Trophoblast cell (in vitro differentiated cells and primary cell): ENCODE measurements at regions not wholly inside any gene's neighbourhood (a gene's known extent, or its start where the extent isn't known, plus 50 kb on each side); places are given as distances from the start of the nearest gene placed in this dataset.
"Not testable (repeated sequence)": the region's sequence is repeated elsewhere in the genome, so short reads cannot be mapped to it uniquely, and the experiment has no call there.

Experiments
- DNase-seq, 2 donors: peaks; one replicate each; pipeline ENCODE4 v3.0.0-alpha.2; 2016
- H2AFZ ChIP-seq: 2 replicates; pipeline ENCODE4 v1.6.1; 2013; ENCODE audit warnings: low read length, moderate library complexity, mild to moderate bottlenecking; ENCODE audit not compliant: insufficient read depth, poor library complexity
- H2AK5ac ChIP-seq: 2 replicates; pipeline ENCODE4 v1.6.1; 2013; ENCODE audit warnings: mild to moderate bottlenecking, low read length
- H2BK120ac ChIP-seq: 2 replicates; pipeline ENCODE4 v1.6.1; 2013; ENCODE audit warnings: low read length, mild to moderate bottlenecking, moderate library complexity; ENCODE audit not compliant: insufficient read depth, poor library complexity
- H2BK12ac ChIP-seq: 2 replicates; pipeline ENCODE4 v1.6.1; 2013; ENCODE audit warnings: mild to moderate bottlenecking, low read length, moderate library complexity
- H2BK5ac ChIP-seq: 2 replicates; pipeline ENCODE4 v1.6.1; 2013; ENCODE audit warnings: low read length, low read depth, moderate library complexity, mild to moderate bottlenecking; ENCODE audit not compliant: poor library complexity
- H3K14ac ChIP-seq: 2 replicates; pipeline ENCODE4 v1.6.1; 2013; ENCODE audit warnings: mild to moderate bottlenecking, low read length
- H3K18ac ChIP-seq: 2 replicates; pipeline ENCODE4 v1.6.1; 2013; ENCODE audit warnings: mild to moderate bottlenecking, low read length
- H3K23ac ChIP-seq: 2 replicates; pipeline ENCODE4 v1.6.1; 2013; ENCODE audit warnings: low read length
- H3K27ac ChIP-seq: 2 replicates; pipeline ENCODE4 v1.5.1; 2013; ENCODE audit warnings: low read depth, mild to moderate bottlenecking, inconsistent platforms, low read length, moderate library complexity
- H3K27me3 ChIP-seq: 2 replicates; pipeline ENCODE4 v1.6.1; 2013; ENCODE audit warnings: inconsistent platforms, mild to moderate bottlenecking, low read length, moderate library complexity; ENCODE audit not compliant: insufficient read depth
- H3K36me3 ChIP-seq, 2 experiments: 1 replicate in 1 of 2; 2 replicates in 1 of 2; pipeline ENCODE4 v1.6.1; 2013; ENCODE audit warnings: low read length in 2 of 2, mild to moderate bottlenecking in 2 of 2, moderate library complexity in 1 of 2; ENCODE audit not compliant: insufficient read depth in 2 of 2, control insufficient read depth in 1 of 2
- H3K4ac ChIP-seq: 2 replicates; pipeline ENCODE4 v1.6.1; 2013; ENCODE audit warnings: low read depth, mild to moderate bottlenecking, low read length, moderate library complexity
- H3K4me1 ChIP-seq, 2 experiments: 1 replicate in 1 of 2; 2 replicates in 1 of 2; pipeline ENCODE4 v1.6.1; 2013; ENCODE audit warnings: low read length in 2 of 2, mild to moderate bottlenecking in 2 of 2, moderate library complexity in 1 of 2; ENCODE audit not compliant: insufficient read depth in 2 of 2, control insufficient read depth in 1 of 2
- H3K4me2 ChIP-seq: 2 replicates; pipeline ENCODE4 v1.6.1; 2013; ENCODE audit warnings: inconsistent platforms, mild to moderate bottlenecking, low read length, moderate library complexity
- H3K4me3 ChIP-seq: 2 replicates; pipeline ENCODE4 v1.5.1; 2013; ENCODE audit warnings: mild to moderate bottlenecking, low read depth, low read length, inconsistent platforms
- H3K79me1 ChIP-seq: one replicate; pipeline ENCODE4 v1.6.1; 2013; ENCODE audit warnings: low read length
- H3K79me2 ChIP-seq: 2 replicates; pipeline ENCODE4 v1.6.1; 2013; ENCODE audit warnings: low read length, mild to moderate bottlenecking; ENCODE audit not compliant: control insufficient read depth, insufficient read depth, poor library complexity
- H3K9ac ChIP-seq: 2 replicates; pipeline ENCODE4 v1.6.1; 2013; ENCODE audit warnings: mild to moderate bottlenecking, low read length
- H3K9me3 ChIP-seq: 2 replicates; pipeline ENCODE4 v1.6.1; 2013; ENCODE audit warnings: low read depth, mild to moderate bottlenecking, control low read depth, inconsistent platforms, low read length; ENCODE audit not compliant: insufficient read depth
- H4K12ac ChIP-seq: 2 replicates; pipeline ENCODE4 v1.6.1; 2013; ENCODE audit warnings: low read depth, mild to moderate bottlenecking, low read length, moderate library complexity
- H4K8ac ChIP-seq: 2 replicates; pipeline ENCODE4 v1.6.1; 2013; ENCODE audit warnings: low read depth, mild to moderate bottlenecking, low read length, moderate library complexity
- H4K91ac ChIP-seq: one replicate; pipeline ENCODE4 v1.6.1; 2013; ENCODE audit warnings: low read depth, mild to moderate bottlenecking, low read length, moderate library complexity
- WGBS: extraction: QIAGEN DNeasy Blood & Tissue Kit; methylation state at CpG from one replicate; pipeline ENCODE4 v1.1.7; 2013; ENCODE audit warnings: missing lambda C conversion rate; ENCODE audit not compliant: insufficient read length, insufficient coverage; ENCODE audit errors: extremely low coverage; 5-methylcytosine and 5-hydroxymethylcytosine counted together

DNA sequence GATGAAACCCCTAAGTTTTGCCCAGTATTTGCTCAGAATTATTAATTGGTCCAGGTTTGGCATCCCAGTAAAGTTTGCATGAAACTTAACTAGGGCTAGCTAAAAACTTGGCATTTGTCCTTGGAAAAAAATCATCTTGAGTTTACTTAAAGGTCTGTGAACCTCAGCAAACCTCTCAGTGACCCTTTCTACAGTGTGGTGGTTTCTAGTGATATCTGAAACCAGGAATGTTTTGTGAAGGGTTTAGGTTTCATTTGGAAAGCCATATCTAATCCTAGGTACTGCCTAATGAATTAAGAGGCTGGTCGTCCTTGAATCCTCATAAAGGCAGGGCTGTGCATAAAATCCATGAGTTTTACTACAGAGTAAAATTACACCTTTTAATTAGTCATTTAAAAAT, 218.5 kb upstream of the ANKRD50 start:
- H3K4me3 ChIP-seq: no peak overlapping the region
- H3K23ac ChIP-seq: no peak overlapping the region
- H2BK5ac ChIP-seq: no peak overlapping the region
- H3K79me1 ChIP-seq: no peaks in the 10 kb centered on the region
- no peak for DNase-seq
- no peaks in the 10 kb centered on the region for H3K4me1 ChIP-seq
- no peak overlapping the region for H2BK12ac ChIP-seq
- H3K27ac ChIP-seq: no peak overlapping the region
- no peak overlapping the region for H3K9ac ChIP-seq
- H3K9me3 ChIP-seq: peaks cover 2% of the 10 kb centered on the region
- no peak overlapping the region for H3K18ac ChIP-seq
- H3K36me3 ChIP-seq: no peaks in the 10 kb centered on the region
- H2AFZ ChIP-seq: no peak overlapping the region
- H4K8ac ChIP-seq: no peak overlapping the region
- no peaks in the 10 kb centered on the region for H3K79me2 ChIP-seq
- H4K12ac ChIP-seq: no peak overlapping the region
- no peak overlapping the region for H4K91ac ChIP-seq
- no peaks in the 10 kb centered on the region for H3K27me3 ChIP-seq
- H2AK5ac ChIP-seq: no peak overlapping the region
- H3K4me2 ChIP-seq: no peak overlapping the region
- no peak overlapping the region for H3K4ac ChIP-seq
- no CpG with 5 or more reads among the region's 1 CpG for WGBS
- H3K14ac ChIP-seq: no peak overlapping the region
- H2BK120ac ChIP-seq: no peak overlapping the region

GRCh38 chr4:124922748-124923147, 210.2 kb upstream of the ANKRD50 start:
- no CpG with 5 or more reads among the region's 12 CpGs for WGBS
- not testable (repeated sequence) for H4K8ac ChIP-seq, H3K4me2 ChIP-seq

DNA sequence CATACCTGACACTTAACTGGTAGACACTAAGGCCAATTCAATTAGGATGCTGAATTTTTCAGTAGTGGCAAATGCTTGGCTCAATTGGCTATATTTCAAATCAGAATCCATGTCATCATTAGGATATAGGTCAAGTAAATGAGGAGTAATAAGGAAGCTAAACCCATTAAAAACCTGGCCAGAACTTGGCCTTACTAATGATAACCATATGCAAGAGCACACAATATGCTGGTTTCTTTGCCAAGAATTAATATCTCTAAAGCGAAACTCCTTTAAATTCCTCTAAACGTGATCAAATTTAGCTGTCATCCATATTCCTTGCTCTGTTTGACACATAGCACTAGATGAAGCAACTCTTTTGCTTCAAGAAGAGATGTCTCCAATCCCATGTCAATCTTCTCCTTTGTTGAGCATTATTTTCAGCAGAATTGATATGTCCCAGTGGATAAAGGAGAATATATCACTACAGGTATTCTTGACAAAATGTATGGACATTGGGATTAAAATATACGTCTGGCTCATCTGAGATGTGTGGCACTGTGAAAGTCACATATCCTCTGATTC, 206.1 kb upstream of the ANKRD50 start:
- Histone ChIP-seq H4K91ac (no peak overlapping the region), H3K9ac (no peak overlapping the region), H2AK5ac (no peak overlapping the region), H4K12ac (no peak overlapping the region), H3K79me1 (peaks cover 3% of the 10 kb centered on the region), H2BK120ac (no peak overlapping the region), H3K14ac (no peak overlapping the region), H3K4me3 (no peak overlapping the region), H3K4me1 (no peaks in the 10 kb centered on the region), H3K18ac (no peak overlapping the region), H3K36me3 (no peaks in the 10 kb centered on the region), H3K23ac (no peak overlapping the region), H2AFZ (no peak overlapping the region), H4K8ac (no peak overlapping the region), H3K9me3 (no peaks in the 10 kb centered on the region), H3K4me2 (no peak overlapping the region), H3K4ac (no peak overlapping the region), H3K79me2 (no peaks in the 10 kb centered on the region), H3K27me3 (no peaks in the 10 kb centered on the region), H2BK12ac (no peak overlapping the region), H2BK5ac (no peak overlapping the region), H3K27ac (no peak overlapping the region)
- WGBS: no CpG with 5 or more reads among the region's 3 CpGs
- DNase-seq: no peak

More at GRCh38 chr4:124922748-124923147, 210.2 kb upstream of the ANKRD50 start:
- not testable (repeated sequence) for H2BK120ac ChIP-seq, H3K79me2 ChIP-seq, H3K79me1 ChIP-seq, H3K4me1 ChIP-seq, DNase-seq, H2AK5ac ChIP-seq, H3K9me3 ChIP-seq, H3K18ac ChIP-seq, H3K23ac ChIP-seq, H3K36me3 ChIP-seq, H4K12ac ChIP-seq, H3K27ac ChIP-seq, H3K14ac ChIP-seq, H2BK5ac ChIP-seq, H3K4me3 ChIP-seq, H3K4ac ChIP-seq, H4K91ac ChIP-seq, H2BK12ac ChIP-seq, H2AFZ ChIP-seq, H3K27me3 ChIP-seq, H3K9ac ChIP-seq

GRCh38 chr4:124915073-124915472, 202.5 kb upstream of the ANKRD50 start:
- Histone ChIP-seq H3K36me3 (no peaks in the 10 kb centered on the region), H4K8ac (no peak overlapping the region), H3K27me3 (no peaks in the 10 kb centered on the region), H3K79me2 (no peaks in the 10 kb centered on the region), H3K9ac (no peak overlapping the region), H3K4me1 (no peaks in the 10 kb centered on the region), H3K27ac (no peak overlapping the region), H3K79me1 (peaks cover 3% of the 10 kb centered on the region), H3K14ac (no peak overlapping the region), H2AK5ac (no peak overlapping the region), H4K12ac (no peak overlapping the region), H3K23ac (no peak overlapping the region), H2BK120ac (no peak overlapping the region), H2AFZ (no peak overlapping the region), H3K4me3 (no peak overlapping the region), H3K4ac (no peak overlapping the region), H4K91ac (no peak overlapping the region), H2BK12ac (no peak overlapping the region), H2BK5ac (no peak overlapping the region), H3K4me2 (no peak overlapping the region), H3K18ac (no peak overlapping the region), H3K9me3 (peaks cover 3% of the 10 kb centered on the region)
- no peak for DNase-seq
- WGBS: no CpG with 5 or more reads among the region's 1 CpG
